ENCODE measurements at regions not wholly inside any gene's neighbourhood (a gene's known extent, or its start where the extent isn't known, plus 50 kb on each side); places are given as distances from the start of the nearest gene placed in this dataset.

DNA sequence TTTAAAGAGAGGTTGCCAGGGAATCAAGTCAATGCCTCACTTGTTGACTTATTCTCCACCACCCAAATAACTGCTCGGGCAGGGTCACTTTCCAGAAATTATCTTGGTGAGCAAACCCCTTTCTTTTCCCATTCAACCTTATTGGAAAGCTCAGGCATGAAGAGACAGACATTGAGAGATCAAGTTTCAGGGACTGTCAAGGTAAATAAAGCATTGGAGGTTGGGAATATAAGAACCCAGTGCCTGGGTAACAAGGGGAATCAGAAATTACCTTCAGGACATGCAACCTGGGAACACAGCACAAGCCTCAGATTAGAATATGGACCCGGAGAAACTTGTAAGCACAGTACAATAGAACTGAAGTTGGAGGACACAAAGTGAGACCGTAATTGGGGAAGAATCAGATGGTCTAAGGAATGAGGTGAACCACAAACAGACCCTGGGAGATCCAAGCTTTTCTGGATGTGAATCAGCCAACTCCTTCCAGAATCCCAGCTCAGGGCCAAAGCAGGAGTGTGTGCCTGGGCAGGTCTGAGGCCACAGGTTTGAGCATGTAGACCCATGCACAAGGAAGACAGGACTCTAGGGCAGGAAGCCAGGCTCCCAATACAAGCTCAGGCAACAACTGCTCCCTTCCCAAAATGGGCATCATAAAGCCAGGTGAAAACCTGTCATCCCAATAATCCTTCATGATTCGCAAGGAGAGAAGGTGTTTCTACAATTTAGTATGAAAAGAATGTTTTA is 512.8 kb downstream of the MAFB start:
- DNase-seq: no peak
- CTCF ChIA-PET: interaction anchor here (1.1 kb wide), 1 partner anchor 17 kb away, joined by 3 read pairs; no protein-coding TSS in a partner anchor

GRCh38 chr20:40175296-40175695 is 513.7 kb downstream of the MAFB start:
- Histone ChIP-seq H3K9me3 (ENCODE audit: control extremely low read depth in 1 of 5, control insufficient read depth in 4 of 5, insufficient read depth in 2 of 5, low read depth in 1 of 5, low read length in 4 of 5) (no peaks in the 10 kb centered on the region), H3K4me1 (ENCODE audit: control extremely low read depth in 1 of 4, control insufficient read depth in 4 of 4, insufficient read depth in 4 of 4, low read length in 3 of 4) (no peaks in the 10 kb centered on the region), H3K4me3 (ENCODE audit: control insufficient read depth in 1 of 7, extremely low read depth in 1 of 7, insufficient read depth in 4 of 7, low read depth in 2 of 7, low read length in 6 of 7) (no peak overlapping the region), H3K27ac (ENCODE audit: insufficient read depth in 1 of 2, low read depth in 1 of 2, low read length in 2 of 2, poor library complexity in 1 of 2, severe bottlenecking in 2 of 2) (no peak overlapping the region), H3K36me3 (ENCODE audit: control insufficient read depth in 4 of 4, insufficient read depth in 4 of 4, low read length in 3 of 4) (no peaks in the 10 kb centered on the region), H3K27me3 (replicated peaks in 2 of 5; ENCODE audit: control insufficient read depth in 4 of 5, insufficient read depth in 5 of 5, low read length in 4 of 5) (peaks cover 2 to 21% (median 6%) of the 10 kb centered on the region in 5 experiments)
- no peak for DNase-seq
- ChIA-PET POLR2A (no interaction called here), CTCF (interaction anchor here (1.1 kb wide), 1 partner anchor 16 kb away, joined by 3 read pairs; no protein-coding TSS in a partner anchor)
- 89% methylated on average over 1 of the region's 1 CpG for WGBS (ENCODE audit: insufficient coverage)

More for the DNA sequence above, 512.8 kb downstream of the MAFB start:
- Histone ChIP-seq H3K27me3 (replicated peaks in 2 of 5; ENCODE audit: control insufficient read depth in 4 of 5, insufficient read depth in 5 of 5, low read length in 4 of 5) (peaks cover 2 to 21% (median 3%) of the 10 kb centered on the region in 5 experiments), H3K36me3 (ENCODE audit: control insufficient read depth in 4 of 4, insufficient read depth in 4 of 4, low read length in 3 of 4) (no peaks in the 10 kb centered on the region), H3K9me3 (ENCODE audit: control extremely low read depth in 1 of 5, control insufficient read depth in 4 of 5, insufficient read depth in 2 of 5, low read depth in 1 of 5, low read length in 4 of 5) (no peaks in the 10 kb centered on the region), H3K4me3 (ENCODE audit: control insufficient read depth in 1 of 7, extremely low read depth in 1 of 7, insufficient read depth in 4 of 7, low read depth in 2 of 7, low read length in 6 of 7) (no peak overlapping the region), H3K4me1 (ENCODE audit: control extremely low read depth in 1 of 4, control insufficient read depth in 4 of 4, insufficient read depth in 4 of 4, low read length in 3 of 4) (no peaks in the 10 kb centered on the region), H3K27ac (ENCODE audit: insufficient read depth in 1 of 2, low read depth in 1 of 2, low read length in 2 of 2, poor library complexity in 1 of 2, severe bottlenecking in 2 of 2) (no peak overlapping the region)
- 86% methylated on average over 2 of the region's 4 CpGs for WGBS (ENCODE audit: insufficient coverage)
- POLR2A ChIA-PET: no interaction called here

GRCh38 chr20:40173872-40174271 is 515.2 kb downstream of the MAFB start:
- Histone ChIP-seq H3K4me1 (ENCODE audit: control extremely low read depth in 1 of 4, control insufficient read depth in 4 of 4, insufficient read depth in 4 of 4, low read length in 3 of 4) (no peaks in the 10 kb centered on the region), H3K27me3 (replicated peaks in 2 of 5; ENCODE audit: control insufficient read depth in 4 of 5, insufficient read depth in 5 of 5, low read length in 4 of 5) (peaks cover 2 to 21% (median 6%) of the 10 kb centered on the region in 5 experiments), H3K9me3 (ENCODE audit: control extremely low read depth in 1 of 5, control insufficient read depth in 4 of 5, insufficient read depth in 2 of 5, low read depth in 1 of 5, low read length in 4 of 5) (no peaks in the 10 kb centered on the region), H3K36me3 (ENCODE audit: control insufficient read depth in 4 of 4, insufficient read depth in 4 of 4, low read length in 3 of 4) (no peaks in the 10 kb centered on the region), H3K4me3 (ENCODE audit: control insufficient read depth in 1 of 7, extremely low read depth in 1 of 7, insufficient read depth in 4 of 7, low read depth in 2 of 7, low read length in 6 of 7) (no peak overlapping the region), H3K27ac (ENCODE audit: insufficient read depth in 1 of 2, low read depth in 1 of 2, low read length in 2 of 2, poor library complexity in 1 of 2, severe bottlenecking in 2 of 2) (no peak overlapping the region)
- POLR2A ChIA-PET: no interaction called here
- 6% methylated on average over 3 of the region's 5 CpGs for WGBS (ENCODE audit: insufficient coverage)
- no peak for DNase-seq
- CTCF ChIA-PET: no interaction called here

GRCh38 chr20:40168981-40169620 is 519.9 kb downstream of the MAFB start:
- no peaks in the 10 kb centered on the region for H3K4me1 ChIP-seq (ENCODE audit: control extremely low read depth in 1 of 4, control insufficient read depth in 4 of 4, insufficient read depth in 4 of 4, low read length in 3 of 4)
- no peak overlapping the region for H3K4me3 ChIP-seq (ENCODE audit: control insufficient read depth in 1 of 7, extremely low read depth in 1 of 7, insufficient read depth in 4 of 7, low read depth in 2 of 7, low read length in 6 of 7)
- H3K27me3 ChIP-seq (replicated peaks in 2 of 5; ENCODE audit: control insufficient read depth in 4 of 5, insufficient read depth in 5 of 5, low read length in 4 of 5): peaks cover 0 to 13% (median 6%) of the 10 kb centered on the region in 5 experiments
- DNase-seq: no peak
- no peaks in the 10 kb centered on the region for H3K9me3 ChIP-seq (ENCODE audit: control extremely low read depth in 1 of 5, control insufficient read depth in 4 of 5, insufficient read depth in 2 of 5, low read depth in 1 of 5, low read length in 4 of 5)
- no peak overlapping the region for H3K27ac ChIP-seq (ENCODE audit: insufficient read depth in 1 of 2, low read depth in 1 of 2, low read length in 2 of 2, poor library complexity in 1 of 2, severe bottlenecking in 2 of 2)
- no peaks in the 10 kb centered on the region for H3K36me3 ChIP-seq (ENCODE audit: control insufficient read depth in 4 of 4, insufficient read depth in 4 of 4, low read length in 3 of 4)
- ChIA-PET CTCF (no interaction called here), POLR2A (interaction anchor here (0.6 kb wide), 1 partner anchor 442 kb away, joined by 3 read pairs; no protein-coding TSS in a partner anchor)
- WGBS (ENCODE audit: insufficient coverage): no CpG with 5 or more reads among the region's 2 CpGs

DNA sequence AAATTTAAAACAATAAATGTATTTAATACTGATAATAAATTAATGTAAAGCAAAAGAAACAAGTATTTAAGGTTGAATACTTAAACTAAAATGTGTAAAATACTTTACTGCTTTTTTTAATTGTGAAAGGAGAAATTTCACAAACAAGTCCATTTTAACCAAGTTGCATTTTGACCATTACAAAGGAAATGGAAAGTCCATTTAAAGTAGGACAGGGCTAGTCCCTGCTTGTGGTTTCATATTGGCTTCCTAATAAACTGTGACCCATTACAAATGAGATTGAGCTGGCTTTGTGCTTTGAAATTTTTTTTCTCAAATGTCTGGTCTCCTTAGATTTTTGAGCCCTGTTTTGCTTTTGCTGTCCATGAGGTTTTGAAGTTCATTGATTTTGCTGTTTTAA is 527.6 kb downstream of the MAFB start:
- no peaks in the 10 kb centered on the region for H3K9me3 ChIP-seq (ENCODE audit: control extremely low read depth in 1 of 5, control insufficient read depth in 4 of 5, insufficient read depth in 2 of 5, low read depth in 1 of 5, low read length in 4 of 5)
- CTCF ChIA-PET: no interaction called here
- no peak for DNase-seq

GRCh38 chr20:40160097-40160550 is 528.9 kb downstream of the MAFB start:
- Histone ChIP-seq H3K4me1 (ENCODE audit: control extremely low read depth in 1 of 4, control insufficient read depth in 4 of 4, insufficient read depth in 4 of 4, low read length in 3 of 4) (no peaks in the 10 kb centered on the region), H3K27me3 (replicated peaks in 2 of 5; ENCODE audit: control insufficient read depth in 4 of 5, insufficient read depth in 5 of 5, low read length in 4 of 5) (peaks cover 0 to 5% (median 0%) of the 10 kb centered on the region in 5 experiments), H3K27ac (ENCODE audit: insufficient read depth in 1 of 2, low read depth in 1 of 2, low read length in 2 of 2, poor library complexity in 1 of 2, severe bottlenecking in 2 of 2) (no peak overlapping the region), H3K4me3 (ENCODE audit: control insufficient read depth in 1 of 7, extremely low read depth in 1 of 7, insufficient read depth in 4 of 7, low read depth in 2 of 7, low read length in 6 of 7) (no peak overlapping the region), H3K36me3 (ENCODE audit: control insufficient read depth in 4 of 4, insufficient read depth in 4 of 4, low read length in 3 of 4) (no peaks in the 10 kb centered on the region), H3K9me3 (ENCODE audit: control extremely low read depth in 1 of 5, control insufficient read depth in 4 of 5, insufficient read depth in 2 of 5, low read depth in 1 of 5, low read length in 4 of 5) (no peaks in the 10 kb centered on the region)
- 91% methylated on average over 4 of the region's 7 CpGs for WGBS (ENCODE audit: insufficient coverage)
- DNase-seq: peak; percentile 1 to 68 (median 45)
- ChIA-PET POLR2A (no interaction called here), CTCF (interaction anchor here (1.2 to 1.4 kb wide), 3 partner anchors 15 to 605 kb away, joined by 3 to 5 read pairs (median 3); no protein-coding TSS in a partner anchor)

More for the DNA sequence above, 527.6 kb downstream of the MAFB start:
- peaks cover 0 to 7% (median 2%) of the 10 kb centered on the region in 5 experiments for H3K27me3 ChIP-seq (replicated peaks in 2 of 5; ENCODE audit: control insufficient read depth in 4 of 5, insufficient read depth in 5 of 5, low read length in 4 of 5)
- H3K4me1 ChIP-seq (ENCODE audit: control extremely low read depth in 1 of 4, control insufficient read depth in 4 of 4, insufficient read depth in 4 of 4, low read length in 3 of 4): no peaks in the 10 kb centered on the region
- no peaks in the 10 kb centered on the region for H3K36me3 ChIP-seq (ENCODE audit: control insufficient read depth in 4 of 4, insufficient read depth in 4 of 4, low read length in 3 of 4)
- H3K27ac ChIP-seq (ENCODE audit: insufficient read depth in 1 of 2, low read depth in 1 of 2, low read length in 2 of 2, poor library complexity in 1 of 2, severe bottlenecking in 2 of 2): no peak overlapping the region
- POLR2A ChIA-PET: no interaction called here
- no peak overlapping the region for H3K4me3 ChIP-seq (ENCODE audit: control insufficient read depth in 1 of 7, extremely low read depth in 1 of 7, insufficient read depth in 4 of 7, low read depth in 2 of 7, low read length in 6 of 7)

DNA sequence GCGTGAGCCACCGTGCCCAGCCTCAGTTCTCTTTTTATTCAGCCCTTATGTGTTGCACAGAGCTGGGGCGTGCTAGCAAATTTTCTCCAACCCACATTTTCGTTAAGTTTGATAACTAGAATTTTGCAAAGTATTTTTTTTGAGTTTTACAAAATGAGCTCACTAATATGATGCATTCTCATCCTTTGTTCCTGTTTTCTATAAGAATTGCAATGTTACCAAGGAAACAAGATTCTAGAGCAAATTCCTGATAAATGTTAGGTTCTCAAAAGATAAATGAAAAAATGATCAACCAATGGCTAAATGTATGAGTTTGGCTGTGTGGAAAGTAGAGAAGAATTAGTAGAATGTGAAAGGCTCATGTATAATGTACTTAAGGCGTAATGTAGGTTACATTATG is 529.8 kb downstream of the MAFB start:
- H3K4me3 ChIP-seq (ENCODE audit: control insufficient read depth in 1 of 7, extremely low read depth in 1 of 7, insufficient read depth in 4 of 7, low read depth in 2 of 7, low read length in 6 of 7): no peak overlapping the region
- no peak overlapping the region for H3K27ac ChIP-seq (ENCODE audit: insufficient read depth in 1 of 2, low read depth in 1 of 2, low read length in 2 of 2, poor library complexity in 1 of 2, severe bottlenecking in 2 of 2)
- H3K4me1 ChIP-seq (ENCODE audit: control extremely low read depth in 1 of 4, control insufficient read depth in 4 of 4, insufficient read depth in 4 of 4, low read length in 3 of 4): no peaks in the 10 kb centered on the region
- CTCF ChIA-PET: interaction anchor here (0.8 to 1.4 kb wide), 4 partner anchors 16 to 606 kb away, joined by 3 to 5 read pairs (median 3); no protein-coding TSS in a partner anchor
- no peaks in the 10 kb centered on the region for H3K36me3 ChIP-seq (ENCODE audit: control insufficient read depth in 4 of 4, insufficient read depth in 4 of 4, low read length in 3 of 4)
- H3K9me3 ChIP-seq (ENCODE audit: control extremely low read depth in 1 of 5, control insufficient read depth in 4 of 5, insufficient read depth in 2 of 5, low read depth in 1 of 5, low read length in 4 of 5): no peaks in the 10 kb centered on the region
- H3K27me3 ChIP-seq (replicated peaks in 2 of 5; ENCODE audit: control insufficient read depth in 4 of 5, insufficient read depth in 5 of 5, low read length in 4 of 5): peaks cover 0 to 5% (median 0%) of the 10 kb centered on the region in 5 experiments
- POLR2A ChIA-PET: no interaction called here
- no peak for DNase-seq
- WGBS (ENCODE audit: insufficient coverage): 100% methylated on average over 2 of the region's 5 CpGs

All from common myeloid progenitor, CD34-positive (primary cell).